ENCODE measurements at regions not wholly inside any gene's neighbourhood (a gene's known extent, or its start where the extent isn't known, plus 50 kb on each side); places are given as distances from the start of the nearest gene placed in this dataset.

DNA sequence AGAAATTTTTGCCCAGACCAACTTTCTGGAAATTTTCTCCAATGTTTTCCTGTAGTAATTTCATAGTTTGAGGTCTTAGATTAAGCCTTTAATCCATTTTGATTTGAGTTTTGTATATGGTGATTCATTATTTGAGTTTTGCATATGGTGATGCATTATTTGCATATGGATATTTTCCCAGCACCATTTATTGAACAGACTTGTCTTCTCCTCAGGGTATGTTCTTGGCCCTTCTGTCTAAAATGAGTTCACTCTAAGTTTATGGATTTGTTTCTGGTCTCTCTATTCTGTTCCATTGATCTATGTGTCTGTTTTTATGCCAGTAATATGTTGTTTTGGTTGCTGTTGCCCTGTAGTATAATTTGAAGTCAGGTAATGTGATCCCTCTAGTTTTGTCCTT lies 139.3 kb downstream of the SLC25A46 start:
- no peaks in the 10 kb centered on the region for H3K4me1 Mint-ChIP-seq (ENCODE audit: low read depth)
- DNase-seq = no peak
- Histone ChIP-seq H3K4me3 (ENCODE audit: low read length) (no peak overlapping the region), H3K9me3 (ENCODE audit: control insufficient read depth in 1 of 2, insufficient read depth in 1 of 2, low read length in 2 of 2) (peaks cover 0 to under 1% of the 10 kb centered on the region in 2 experiments), H3K36me3 (ENCODE audit: insufficient read depth, low read length) (no peaks in the 10 kb centered on the region), H3K27ac (ENCODE audit: low read depth in 1 of 2, low read length in 2 of 2) (no peak overlapping the region), H3K27me3 (ENCODE audit: control insufficient read depth in 1 of 2, insufficient read depth in 2 of 2, low read length in 2 of 2) (no peaks in the 10 kb centered on the region), H3K4me1 (ENCODE audit: insufficient read depth, low read length) (no peaks in the 10 kb centered on the region)
- ChIA-PET POLR2A (no interaction called here), CTCF (no interaction called here)
- H3K4me3 Mint-ChIP-seq = no peak overlapping the region
- no peaks in the 10 kb centered on the region for H3K27me3 Mint-ChIP-seq
- ATAC-seq (ENCODE audit: poor library complexity) = no peak
- no peaks in the 10 kb centered on the region for H3K36me3 Mint-ChIP-seq (ENCODE audit: low read depth)
- intact Hi-C loops (cut with DNase I, micrococcal nuclease) = no loop called here
- TF ChIP-seq, protein P1, sequence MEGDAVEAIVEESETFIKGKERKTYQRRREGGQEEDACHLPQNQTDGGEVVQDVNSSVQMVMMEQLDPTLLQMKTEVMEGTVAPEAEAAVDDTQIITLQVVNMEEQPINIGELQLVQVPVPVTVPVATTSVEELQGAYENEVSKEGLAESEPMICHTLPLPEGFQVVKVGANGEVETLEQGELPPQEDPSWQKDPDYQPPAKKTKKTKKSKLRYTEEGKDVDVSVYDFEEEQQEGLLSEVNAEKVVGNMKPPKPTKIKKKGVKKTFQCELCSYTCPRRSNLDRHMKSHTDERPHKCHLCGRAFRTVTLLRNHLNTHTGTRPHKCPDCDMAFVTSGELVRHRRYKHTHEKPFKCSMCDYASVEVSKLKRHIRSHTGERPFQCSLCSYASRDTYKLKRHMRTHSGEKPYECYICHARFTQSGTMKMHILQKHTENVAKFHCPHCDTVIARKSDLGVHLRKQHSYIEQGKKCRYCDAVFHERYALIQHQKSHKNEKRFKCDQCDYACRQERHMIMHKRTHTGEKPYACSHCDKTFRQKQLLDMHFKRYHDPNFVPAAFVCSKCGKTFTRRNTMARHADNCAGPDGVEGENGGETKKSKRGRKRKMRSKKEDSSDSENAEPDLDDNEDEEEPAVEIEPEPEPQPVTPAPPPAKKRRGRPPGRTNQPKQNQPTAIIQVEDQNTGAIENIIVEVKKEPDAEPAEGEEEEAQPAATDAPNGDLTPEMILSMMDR (IDR thresholded peaks at IDR 0.05) = no peak
- no peak overlapping the region for H3K27ac Mint-ChIP-seq
- peaks cover 5% of the 10 kb centered on the region for H3K9me3 Mint-ChIP-seq

DNA sequence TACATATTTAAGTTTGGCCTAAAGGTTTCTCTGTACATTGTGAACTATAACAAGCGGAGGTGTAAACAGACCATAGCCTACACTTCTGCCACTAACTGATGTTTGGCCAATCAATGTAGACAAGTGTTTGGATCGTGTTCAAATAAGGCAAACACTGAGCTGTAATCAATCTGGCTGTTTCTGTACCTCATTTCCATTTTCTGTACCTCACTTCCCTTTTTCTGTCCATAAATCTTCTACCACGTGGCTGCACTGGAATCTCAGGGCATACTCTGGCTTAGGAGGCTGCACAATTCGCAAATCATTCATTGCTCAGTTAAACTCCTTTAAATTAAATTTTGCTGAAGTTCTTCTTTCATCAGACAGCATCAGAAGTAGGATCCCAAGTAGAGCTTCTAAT lies 140.9 kb downstream of the SLC25A46 start:
- Histone ChIP-seq H3K36me3 (ENCODE audit: insufficient read depth, low read length) (no peaks in the 10 kb centered on the region), H3K27me3 (ENCODE audit: control insufficient read depth in 1 of 2, insufficient read depth in 2 of 2, low read length in 2 of 2) (no peaks in the 10 kb centered on the region), H3K27ac (ENCODE audit: low read depth in 1 of 2, low read length in 2 of 2) (no peak overlapping the region), H3K9me3 (ENCODE audit: control insufficient read depth in 1 of 2, insufficient read depth in 1 of 2, low read length in 2 of 2) (no peaks in the 10 kb centered on the region), H3K4me1 (ENCODE audit: insufficient read depth, low read length) (no peaks in the 10 kb centered on the region), H3K4me3 (ENCODE audit: low read length) (no peak overlapping the region)
- no peaks in the 10 kb centered on the region for H3K4me1 Mint-ChIP-seq (ENCODE audit: low read depth)
- no peak overlapping the region for H3K4me3 Mint-ChIP-seq
- peaks cover 5% of the 10 kb centered on the region for H3K9me3 Mint-ChIP-seq
- intact Hi-C loops (cut with DNase I, micrococcal nuclease) = no loop called here
- no peaks in the 10 kb centered on the region for H3K27me3 Mint-ChIP-seq
- H3K27ac Mint-ChIP-seq = no peak overlapping the region
- DNase-seq = no peak
- no peaks in the 10 kb centered on the region for H3K36me3 Mint-ChIP-seq (ENCODE audit: low read depth)
- ChIA-PET CTCF (no interaction called here), POLR2A (no interaction called here)
- no peak for ATAC-seq (ENCODE audit: poor library complexity)
- TF ChIP-seq, protein P1 (IDR thresholded peaks at IDR 0.05) = no peak

DNA sequence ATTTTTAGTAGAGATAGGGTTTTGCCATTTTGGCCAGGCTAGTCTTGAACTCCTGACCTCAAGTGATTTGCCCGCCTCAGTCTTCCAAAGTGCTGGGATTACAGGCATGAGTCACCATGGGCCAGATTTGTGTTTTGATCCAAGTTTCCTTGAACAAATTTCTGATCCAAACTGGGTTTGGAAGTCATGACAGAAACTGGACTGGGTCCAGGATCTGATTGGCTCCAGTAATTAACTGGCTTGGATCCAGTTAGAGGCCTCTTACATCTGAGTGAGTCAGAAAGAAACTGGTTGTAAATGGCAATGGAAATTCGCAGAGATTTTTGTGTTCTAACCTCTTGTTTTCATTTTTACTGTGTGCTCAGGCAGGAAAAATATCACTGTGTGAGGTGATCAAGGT lies 141.6 kb downstream of the SLC25A46 start:
- H3K36me3 ChIP-seq (ENCODE audit: insufficient read depth, low read length) = no peaks in the 10 kb centered on the region
- no peak overlapping the region for H3K27ac ChIP-seq (ENCODE audit: low read depth in 1 of 2, low read length in 2 of 2)
- no peak overlapping the region for H3K4me3 ChIP-seq (ENCODE audit: low read length)
- intact Hi-C loops (cut with DNase I, micrococcal nuclease) = no loop called here
- H3K4me3 Mint-ChIP-seq = no peak overlapping the region
- H3K4me1 ChIP-seq (ENCODE audit: insufficient read depth, low read length) = no peaks in the 10 kb centered on the region
- H3K27me3 Mint-ChIP-seq = no peaks in the 10 kb centered on the region
- DNase-seq (no peak), ATAC-seq (ENCODE audit: poor library complexity) (no peak)
- CTCF ChIA-PET = no interaction called here
- no peaks in the 10 kb centered on the region for H3K9me3 ChIP-seq (ENCODE audit: control insufficient read depth in 1 of 2, insufficient read depth in 1 of 2, low read length in 2 of 2)
- no peaks in the 10 kb centered on the region for H3K27me3 ChIP-seq (ENCODE audit: control insufficient read depth in 1 of 2, insufficient read depth in 2 of 2, low read length in 2 of 2)
- POLR2A ChIA-PET = no interaction called here
- no peaks in the 10 kb centered on the region for H3K4me1 Mint-ChIP-seq (ENCODE audit: low read depth)
- H3K36me3 Mint-ChIP-seq (ENCODE audit: low read depth) = no peaks in the 10 kb centered on the region
- no peak overlapping the region for H3K27ac Mint-ChIP-seq
- H3K9me3 Mint-ChIP-seq = peaks cover 5% of the 10 kb centered on the region
- TF ChIP-seq, protein P1 (IDR thresholded peaks at IDR 0.05) = no peak

Measured in CD4-positive, alpha-beta T cell (primary cell).